ENCODE measurements at regions not wholly inside any gene's neighbourhood (a gene's known extent, or its start where the extent isn't known, plus 50 kb on each side); places are given as distances from the start of the nearest gene placed in this dataset.
"Not testable (repeated sequence)": the region's sequence is repeated elsewhere in the genome, so short reads cannot be mapped to it uniquely, and the experiment has no call there.

- DNase-seq = no peak
Observed at GRCh38 chr7:84879570-84880325, 307.1 kb downstream of the SEMA3D start.

GRCh38 chr7:84877943-84878570, 308.8 kb downstream of the SEMA3D start:
- DNase-seq = no peak

GRCh38 chr7:84876061-84876821, 310.6 kb downstream of the SEMA3D start:
- no peak for DNase-seq

GRCh38 chr7:84865560-84865959, 321.3 kb downstream of the SEMA3D start:
- DNase-seq = no peak

- DNase-seq = no peak
Observed at GRCh38 chr7:84857336-84857735, 329.5 kb downstream of the SEMA3D start.

GRCh38 chr7:84855758-84856157, 331.1 kb downstream of the SEMA3D start:
- no peak for DNase-seq

GRCh38 chr7:84848974-84849372, 337.9 kb downstream of the SEMA3D start:
- not testable (repeated sequence) for DNase-seq

GRCh38 chr7:84848219-84848973, 338.5 kb downstream of the SEMA3D start:
- DNase-seq = no peak

GRCh38 chr7:84847790-84848189, 339.1 kb downstream of the SEMA3D start:
- no peak for DNase-seq

GRCh38 chr7:84847038-84847437, 339.8 kb downstream of the SEMA3D start:
- no peak for DNase-seq

GRCh38 chr7:84845971-84846370, 340.9 kb downstream of the SEMA3D start:
- DNase-seq = no peak

GRCh38 chr7:84844771-84845170, 342.1 kb downstream of the SEMA3D start:
- no peak for DNase-seq

GRCh38 chr7:84841809-84842208, 345.0 kb downstream of the SEMA3D start:
- no peak for DNase-seq

- DNase-seq = no peak
Observed at GRCh38 chr7:84838857-84839256, 348.0 kb downstream of the SEMA3D start.

GRCh38 chr7:84837405-84837804, 349.5 kb downstream of the SEMA3D start:
- DNase-seq = no peak

- DNase-seq = no peak
Observed at GRCh38 chr7:84829719-84830118, 357.1 kb downstream of the SEMA3D start.

- DNase-seq = no peak
Observed at GRCh38 chr7:84824057-84824651, 362.7 kb downstream of the SEMA3D start.

- no peak for DNase-seq
Observed at GRCh38 chr7:84823530-84823929, 363.3 kb downstream of the SEMA3D start.

- no peak for DNase-seq
Observed at GRCh38 chr7:84822941-84823510, 363.8 kb downstream of the SEMA3D start.

- no peak for DNase-seq
Observed at GRCh38 chr7:84821671-84822534, 365.0 kb downstream of the SEMA3D start.

GRCh38 chr7:84820481-84820880, 366.4 kb downstream of the SEMA3D start:
- no peak for DNase-seq

All from inflammatory macrophage treated with lipopolysaccharide for 4 hours (primary cell).